ENCODE measurements at regions not wholly inside any gene's neighbourhood (a gene's known extent, or its start where the extent isn't known, plus 50 kb on each side); places are given as distances from the start of the nearest gene placed in this dataset.

- H2BK20ac ChIP-seq (ENCODE audit: low read depth, low read length), result no peak overlapping the region
- CTCF ChIA-PET, result no interaction called here
Observed at GRCh38 chr10:8247191-8247590, 192.7 kb downstream of the GATA3 start.

More at GRCh38 chr10:8247191-8247590, 192.7 kb downstream of the GATA3 start:
- H3K27ac ChIP-seq (ENCODE audit: insufficient read depth, low read length), result no peak overlapping the region
- no peak overlapping the region for H3K18ac ChIP-seq (ENCODE audit: low read depth, low read length)
- H4K8ac ChIP-seq (ENCODE audit: low read depth in 2 of 2, low read length in 2 of 2), result no peak overlapping the region
- H3K9me1 ChIP-seq (ENCODE audit: insufficient read depth, low read length), result no peaks in the 10 kb centered on the region
- no peak overlapping the region for H4K5ac ChIP-seq (ENCODE audit: low read depth, low read length)
- H3K9ac ChIP-seq (ENCODE audit: low read depth, low read length), result no peak overlapping the region
- H2AK9ac ChIP-seq (replicated peaks; ENCODE audit: low read depth, low read length, poor library complexity), result no peak overlapping the region
- no peak overlapping the region for H2AK5ac ChIP-seq (ENCODE audit: low read depth, low read length)
- H3K36me3 ChIP-seq (ENCODE audit: control insufficient read depth, insufficient read depth, low read length), result no peaks in the 10 kb centered on the region
- dilution Hi-C loops (cut with HindIII; ENCODE audit: low sequenced_read_pairs, unreplicated experiment) (no loop called here), intact Hi-C loops (cut with micrococcal nuclease) (no loop called here), in situ Hi-C loops (cut with MboI; ENCODE audit: low sequenced_read_pairs) (no loop called here)
- H3K27me3 ChIP-seq (ENCODE audit: control insufficient read depth, insufficient read depth, low read length), result no peaks in the 10 kb centered on the region
- no peak overlapping the region for H3K23ac ChIP-seq (ENCODE audit: low read depth, low read length)
- no peak for TF ChIP-seq CTCF (conservative IDR thresholded peaks at IDR 0.05; ENCODE audit: low read depth, low read length)
- TF ChIP-seq FOS (IDR thresholded peaks at IDR 0.05; ENCODE audit: low read depth, low read length), result no peak
- TF ChIP-seq MXI1 (IDR thresholded peaks at IDR 0.05; ENCODE audit: borderline replicate concordance, low read depth, low read length), result no peak
- no peak for TF ChIP-seq USF2 (IDR thresholded peaks at IDR 0.05; ENCODE audit: low read depth, low read length)
- TF ChIP-seq RFX5 (IDR thresholded peaks at IDR 0.05; ENCODE audit: low read depth, low read length), result no peak
- TF ChIP-seq BHLHE40 (IDR thresholded peaks at IDR 0.05; ENCODE audit: low read depth, low read length), result no peak
- no peak for TF ChIP-seq MAZ (IDR thresholded peaks at IDR 0.05; ENCODE audit: borderline replicate concordance, low read depth, low read length)
- TF ChIP-seq NFE2L2 (IDR thresholded peaks at IDR 0.05; ENCODE audit: low read depth, low read length), result no peak
- H4K20me1 ChIP-seq (ENCODE audit: insufficient read depth, low read length), result no peaks in the 10 kb centered on the region
- H2BK120ac ChIP-seq (ENCODE audit: low read depth, low read length), result no peak overlapping the region
- no peak overlapping the region for H3K14ac ChIP-seq (replicated peaks; ENCODE audit: low read depth, low read length)
- no peak overlapping the region for H2BK15ac ChIP-seq (ENCODE audit: low read depth, low read length)
- H3K79me1 ChIP-seq (ENCODE audit: low read depth in 1 of 2, low read length in 2 of 2), result no peaks in the 10 kb centered on the region
- peaks cover 13% of the 10 kb centered on the region for H3K9me3 ChIP-seq (ENCODE audit: control insufficient read depth, insufficient read depth, low read length)
- no peak overlapping the region for H2BK5ac ChIP-seq (ENCODE audit: low read depth, low read length, poor library complexity, severe bottlenecking)
- no peak overlapping the region for H3K4me2 ChIP-seq (ENCODE audit: low read depth, low read length)
- H3K4ac ChIP-seq (ENCODE audit: low read depth, low read length), result no peak overlapping the region
- DNase-seq (no peak), ATAC-seq (ENCODE audit: low read depth) (no peak)
- no peaks in the 10 kb centered on the region for H3K4me1 ChIP-seq (ENCODE audit: control insufficient read depth, insufficient read depth, low read length)
- no peak overlapping the region for H3K56ac ChIP-seq (ENCODE audit: extremely low read depth, insufficient read depth, low read length)
- POLR2A ChIA-PET (ENCODE audit: unreplicated experiment), result no interaction called here
- no peak overlapping the region for H3K4me3 ChIP-seq (ENCODE audit: insufficient read depth, low read depth, low read length)
- no peak overlapping the region for H4K91ac ChIP-seq (ENCODE audit: insufficient read depth, low read depth, low read length)
- no peak overlapping the region for H2AFZ ChIP-seq (replicated peaks; ENCODE audit: low read length, poor library complexity)
- BruUV-seq (replicated peaks), result no TSS peak
- no CpG with 5 or more reads among the region's 2 CpGs for WGBS, 2 experiments (ENCODE audit: extremely low coverage in 2 of 2, insufficient read length in 1 of 2)

Measured in IMR-90 (cell line).